ENCODE measurements at regions not wholly inside any gene's neighbourhood (a gene's known extent, or its start where the extent isn't known, plus 50 kb on each side); places are given as distances from the start of the nearest gene placed in this dataset.
"Not testable (repeated sequence)": the region's sequence is repeated elsewhere in the genome, so short reads cannot be mapped to it uniquely, and the experiment has no call there.

- no peak for DNase-seq (ENCODE audit: low spot score)
Observed at GRCh38 chr5:99438619-99439018, 509.8 kb upstream of the CHD1 start.

DNA sequence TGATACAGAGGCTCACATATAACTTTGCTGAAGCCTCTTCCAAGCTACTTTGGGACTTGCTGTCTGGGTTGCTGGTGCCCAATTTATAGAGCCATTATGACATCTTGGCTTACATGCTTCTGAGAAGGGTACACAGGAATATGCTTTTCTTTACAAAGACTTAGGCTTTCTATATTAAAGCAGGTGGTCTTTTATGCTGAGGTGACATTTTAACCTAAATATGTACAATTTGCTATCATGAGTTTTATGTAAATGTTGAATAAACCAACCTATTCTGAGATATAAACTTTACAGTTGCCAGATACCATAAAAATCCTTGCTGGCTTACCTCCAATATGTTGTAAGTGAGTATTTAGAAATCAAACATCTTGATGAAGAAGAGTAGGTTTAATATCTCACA lies 509.2 kb upstream of the CHD1 start:
- no peak for DNase-seq (ENCODE audit: low spot score)

DNA sequence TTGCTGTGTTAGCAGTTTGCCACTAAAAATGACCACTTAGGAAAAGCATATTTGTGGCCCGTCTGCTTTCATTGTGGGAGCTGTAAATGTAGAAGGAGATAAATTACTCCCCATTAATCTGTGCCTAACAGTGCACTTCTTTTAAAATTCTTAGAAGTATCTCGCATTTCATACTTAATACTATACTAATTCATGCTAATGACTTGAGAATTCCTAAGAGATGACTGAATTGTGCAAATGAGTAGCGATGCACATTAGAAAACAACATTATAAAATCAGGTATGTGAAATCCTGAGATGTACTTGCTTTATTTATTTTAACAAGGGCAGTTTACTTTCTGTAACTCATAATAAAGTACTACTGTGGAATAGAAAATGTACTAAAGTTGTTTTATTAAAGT lies 494.6 kb upstream of the CHD1 start:
- DNase-seq (ENCODE audit: low spot score) = not testable (repeated sequence)

- not testable (repeated sequence) for DNase-seq (ENCODE audit: low spot score)
Observed at GRCh38 chr5:99418640-99419039, 489.8 kb upstream of the CHD1 start.

- not testable (repeated sequence) for DNase-seq (ENCODE audit: low spot score)
Observed at GRCh38 chr5:99410386-99410785, 481.6 kb upstream of the CHD1 start.

DNA sequence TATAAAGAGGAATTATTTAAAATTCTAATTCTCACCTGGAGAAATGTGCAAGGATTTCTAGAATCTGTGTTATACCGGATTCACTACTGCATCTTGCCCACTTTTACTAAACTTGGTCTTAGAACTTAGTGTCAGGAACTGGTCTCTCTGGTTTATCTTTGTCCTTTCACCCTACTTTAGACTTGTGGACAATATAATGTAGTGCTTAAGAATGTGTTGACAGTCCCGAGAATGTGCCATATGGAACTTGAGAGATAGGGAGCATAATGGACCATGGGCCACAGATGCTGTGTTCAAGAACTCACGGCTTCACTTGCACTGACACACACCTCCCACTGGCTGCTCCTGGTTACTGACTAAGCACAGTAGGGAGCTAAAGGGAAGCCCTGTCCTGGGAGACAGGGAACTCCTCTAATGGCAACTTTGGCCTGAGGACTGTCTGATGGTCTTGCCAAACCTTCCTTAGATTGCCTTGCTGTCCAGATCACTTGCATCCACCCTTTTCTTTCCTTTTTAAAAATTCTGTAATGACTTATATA lies 476.0 kb upstream of the CHD1 start:
- DNase-seq (ENCODE audit: low spot score) = not testable (repeated sequence)

GRCh38 chr5:99400571-99400970 lies 471.8 kb upstream of the CHD1 start:
- not testable (repeated sequence) for DNase-seq (ENCODE audit: low spot score)

DNA sequence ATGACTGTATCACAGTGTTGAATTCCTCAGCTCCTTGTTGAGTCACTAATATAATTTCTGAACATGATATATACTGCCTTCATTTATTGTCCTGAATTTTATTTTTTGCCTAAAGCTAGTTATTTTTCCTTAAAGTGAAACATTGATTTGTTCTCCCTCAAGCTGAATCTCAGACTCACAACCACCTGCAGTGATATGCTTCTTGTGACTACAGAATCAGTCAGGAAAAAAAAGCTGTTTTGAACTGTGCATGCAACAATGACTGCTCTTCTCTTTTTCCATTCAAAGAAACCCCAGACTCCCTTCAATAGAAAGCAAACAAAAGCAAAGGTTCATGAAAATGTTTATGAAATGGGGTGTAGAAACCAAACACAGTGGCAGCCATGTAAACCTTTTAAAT lies 470.2 kb upstream of the CHD1 start:
- no peak for DNase-seq (ENCODE audit: low spot score)

DNA sequence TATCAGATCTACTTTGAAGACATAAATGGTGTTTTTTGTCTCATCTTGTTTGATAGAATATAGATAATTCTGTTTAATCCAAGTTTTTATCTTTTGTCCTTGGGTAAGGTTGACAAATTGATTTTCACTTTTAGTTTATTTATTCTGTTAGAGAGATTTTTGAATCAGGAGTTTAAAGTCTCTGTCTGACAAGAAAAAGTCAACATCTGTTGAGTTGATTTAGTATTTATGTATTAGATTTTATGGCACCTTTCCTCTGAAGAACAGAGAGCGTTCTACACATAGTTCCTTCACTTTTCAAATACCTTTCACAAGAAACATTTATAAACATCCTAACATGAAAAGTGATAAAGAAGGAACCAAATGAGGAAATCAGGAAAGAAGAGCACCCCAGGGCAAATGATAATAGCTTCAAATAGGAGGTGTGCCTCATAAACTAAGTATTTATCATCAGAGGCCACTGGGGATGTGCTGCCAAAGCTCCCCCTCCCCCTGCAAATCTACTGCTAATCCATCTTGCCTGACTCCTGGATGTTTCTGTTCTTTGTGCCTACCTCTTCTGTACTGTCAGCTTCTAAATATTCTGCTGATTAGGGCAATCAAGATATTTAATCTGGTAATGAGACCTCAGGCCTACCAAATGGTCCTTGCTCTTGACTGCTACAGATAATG lies 457.7 kb upstream of the CHD1 start:
- DNase-seq (ENCODE audit: low spot score) = no peak

GRCh38 chr5:99379187-99379586 lies 450.4 kb upstream of the CHD1 start:
- no peak for DNase-seq (ENCODE audit: low spot score)

- DNase-seq (ENCODE audit: low spot score) = no peak
Observed at GRCh38 chr5:99378443-99378842, 449.6 kb upstream of the CHD1 start.

- DNase-seq (ENCODE audit: low spot score) = no peak
Observed at GRCh38 chr5:99369797-99370593, 441.2 kb upstream of the CHD1 start.

DNA sequence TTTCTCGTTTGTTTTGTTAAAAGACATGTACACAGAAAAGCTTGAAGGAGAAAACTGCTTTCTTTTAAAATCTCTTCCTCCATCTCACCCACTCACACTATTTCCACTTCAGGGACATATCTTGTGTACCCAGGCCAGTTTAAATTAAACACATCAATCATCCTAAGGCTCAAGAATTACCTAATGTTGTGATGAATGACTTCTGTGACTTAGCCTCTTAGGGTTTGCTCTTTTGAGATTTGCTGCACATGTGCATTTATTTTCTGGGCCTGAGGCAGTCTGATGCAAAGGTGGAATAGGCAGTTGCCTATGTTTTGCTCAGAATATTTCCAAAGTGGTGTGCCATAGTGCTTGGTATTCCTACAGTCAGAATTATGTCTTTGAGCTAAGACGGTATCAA lies 439.9 kb upstream of the CHD1 start:
- DNase-seq (ENCODE audit: low spot score) = no peak

DNA sequence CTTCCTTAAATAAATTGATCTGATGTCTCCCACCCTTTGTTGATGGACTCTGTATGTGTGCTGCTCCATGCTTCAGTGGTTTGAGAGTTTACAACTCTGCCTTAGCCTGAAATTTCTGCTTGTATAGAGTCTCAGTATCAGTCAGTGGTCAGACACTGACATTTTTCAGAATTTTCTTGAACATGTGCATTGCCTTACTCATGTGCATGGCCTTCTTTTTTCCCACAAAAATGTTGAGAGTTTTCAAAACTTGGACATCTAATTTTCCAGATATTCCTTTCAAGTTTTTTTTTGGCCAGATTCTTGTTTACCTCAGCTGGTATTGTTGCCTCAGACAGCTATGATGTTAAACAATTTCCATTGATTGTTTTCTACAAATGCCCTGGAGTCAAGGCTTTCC lies 427.1 kb upstream of the CHD1 start:
- no peak for DNase-seq (ENCODE audit: low spot score)

DNA sequence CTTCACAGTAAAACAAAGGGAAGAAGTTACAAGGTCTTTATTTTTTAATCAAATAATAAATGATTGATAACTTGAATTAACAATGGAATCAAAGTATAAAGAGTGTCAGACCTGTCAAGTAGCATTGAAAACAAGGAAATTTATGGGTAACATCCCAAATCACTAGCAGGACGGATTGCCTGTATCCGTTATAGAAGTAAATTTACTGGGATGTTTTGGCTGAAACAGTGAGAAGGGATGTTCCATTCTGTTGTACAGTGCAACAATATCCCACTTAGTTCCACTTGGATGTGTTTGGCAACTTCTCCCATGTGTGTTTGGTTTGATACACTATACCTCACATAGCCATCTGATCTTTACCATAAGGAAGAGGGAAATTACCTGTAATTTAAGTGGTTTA lies 421.0 kb upstream of the CHD1 start:
- DNase-seq (ENCODE audit: low spot score) = no peak

- DNase-seq (ENCODE audit: low spot score) = peak; percentile 32
Observed at GRCh38 chr5:99348597-99348996, 419.8 kb upstream of the CHD1 start.

GRCh38 chr5:99339758-99340157 lies 411.0 kb upstream of the CHD1 start:
- DNase-seq (ENCODE audit: low spot score) = not testable (repeated sequence)

DNA sequence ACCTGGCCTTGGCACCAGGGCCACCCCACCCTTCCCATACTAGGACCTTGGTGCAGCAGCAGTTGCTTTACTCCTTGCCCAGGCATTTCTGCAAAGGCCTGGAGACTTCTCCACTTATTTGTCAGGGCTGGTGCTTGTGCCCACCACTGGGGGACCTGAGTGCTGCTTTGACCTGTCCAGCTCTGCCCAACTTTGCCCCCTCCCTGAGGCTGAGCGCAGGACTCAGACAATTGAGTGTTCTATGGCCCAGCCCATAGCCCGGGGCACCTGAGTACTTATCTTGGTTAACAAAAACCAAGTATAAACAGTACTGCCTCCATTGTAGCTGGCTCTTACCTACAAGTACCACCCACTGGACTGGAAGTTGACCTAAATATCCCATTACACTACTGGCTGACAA lies 406.1 kb upstream of the CHD1 start:
- no peak for DNase-seq (ENCODE audit: low spot score)

DNA sequence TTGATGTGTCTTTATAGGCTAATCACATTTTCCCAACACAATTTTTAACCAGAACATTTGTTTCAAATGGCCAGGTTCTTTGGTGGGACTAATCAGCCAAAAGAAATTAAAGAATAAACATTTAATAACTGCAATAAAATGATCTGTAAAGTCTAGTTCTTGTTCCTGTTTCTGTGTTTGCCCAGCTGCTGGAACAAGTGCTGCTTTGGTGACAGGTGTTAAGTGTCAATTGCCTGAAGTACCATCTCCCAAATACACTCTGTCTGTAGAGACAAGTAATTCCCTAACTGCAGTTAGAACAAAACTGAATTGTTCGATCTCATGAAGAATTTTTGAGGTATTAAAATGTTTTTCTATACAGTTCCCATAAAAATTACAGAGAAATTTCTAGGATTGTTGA lies 402.3 kb upstream of the CHD1 start:
- DNase-seq (ENCODE audit: low spot score) = no peak

- DNase-seq (ENCODE audit: low spot score) = peak; percentile 53
Observed at GRCh38 chr5:99320436-99320835, 391.6 kb upstream of the CHD1 start.

GRCh38 chr5:99317136-99317535 lies 388.3 kb upstream of the CHD1 start:
- DNase-seq (ENCODE audit: low spot score) = no peak

GRCh38 chr5:99316484-99316883 lies 387.7 kb upstream of the CHD1 start:
- no peak for DNase-seq (ENCODE audit: low spot score)

GRCh38 chr5:99315413-99316183 lies 386.8 kb upstream of the CHD1 start:
- DNase-seq (ENCODE audit: low spot score) = no peak

All from RKO (cell line).